H9 (cell line): ENCODE measurements at regions not wholly inside any gene's neighbourhood (a gene's known extent, or its start where the extent isn't known, plus 50 kb on each side); places are given as distances from the start of the nearest gene placed in this dataset.

Source experiments
- DNase-seq: peaks from one replicate; pipeline ENCODE4 v3.0.0-alpha.2; 2017
- H2AFZ ChIP-seq: one replicate; pipeline ENCODE4 v1.6.1; 2013; ENCODE audit warnings: mild to moderate bottlenecking, low read length, control low read depth, moderate library complexity
- H2AK5ac ChIP-seq: 2 replicates; pipeline ENCODE4 v1.6.1; 2013; ENCODE audit warnings: low read length, control low read depth, mixed read lengths; ENCODE audit not compliant: insufficient read length
- H2BK120ac ChIP-seq: one replicate; pipeline ENCODE4 v1.6.1; 2013; ENCODE audit warnings: low read depth, mild to moderate bottlenecking, low read length, control low read depth, inconsistent platforms; ENCODE audit not compliant: poor library complexity, severe bottlenecking
- H2BK12ac ChIP-seq: 2 replicates; pipeline ENCODE4 v1.6.1; 2013; ENCODE audit warnings: low read length, control low read depth, mixed read lengths, low read depth; ENCODE audit not compliant: insufficient read length
- H2BK15ac ChIP-seq: 2 replicates; pipeline ENCODE4 v1.6.1; 2013; ENCODE audit warnings: low read depth, low read length, control low read depth
- H2BK20ac ChIP-seq: one replicate; pipeline ENCODE4 v1.6.1; 2013; ENCODE audit warnings: low read depth, mild to moderate bottlenecking, low read length, control low read depth, inconsistent platforms; ENCODE audit not compliant: poor library complexity, severe bottlenecking
- H2BK5ac ChIP-seq: 2 replicates; pipeline ENCODE4 v1.6.1; 2013; ENCODE audit warnings: low read length, control low read depth, mixed read lengths; ENCODE audit not compliant: insufficient read length
- H3K14ac ChIP-seq: 2 replicates; pipeline ENCODE4 v1.6.1; 2013; ENCODE audit warnings: low read length, control low read depth; ENCODE audit not compliant: insufficient read depth
- H3K18ac ChIP-seq: 2 replicates; pipeline ENCODE4 v1.6.1; 2013; ENCODE audit warnings: low read depth, mild to moderate bottlenecking, mixed read lengths, low read length, control low read depth; ENCODE audit not compliant: insufficient read length
- H3K23ac ChIP-seq: 2 replicates; pipeline ENCODE4 v1.6.1; 2013; ENCODE audit warnings: low read length, control low read depth, mixed read lengths, low read depth; ENCODE audit not compliant: insufficient read length
- H3K23me2 ChIP-seq: 2 replicates; pipeline ENCODE4 v1.6.1; 2013; ENCODE audit warnings: low read depth, mild to moderate bottlenecking, mixed read lengths, low read length, control low read depth; ENCODE audit not compliant: insufficient read length, poor library complexity, severe bottlenecking
- H3K27ac ChIP-seq: 2 replicates; pipeline ENCODE4 v1.5.1; 2013; ENCODE audit warnings: low read length, control low read depth, mixed read lengths, low read depth; ENCODE audit not compliant: insufficient read length
- H3K27me3 ChIP-seq: 2 replicates; pipeline ENCODE4 v1.6.1; 2013; ENCODE audit warnings: low read length, control low read depth, inconsistent platforms; ENCODE audit not compliant: insufficient read depth
- H3K4ac ChIP-seq: 2 replicates; pipeline ENCODE4 v1.6.1; 2013; ENCODE audit warnings: low read depth, mild to moderate bottlenecking, control low read depth, inconsistent platforms, low read length, moderate library complexity
- H3K4me1 ChIP-seq: 2 replicates; pipeline ENCODE4 v1.6.1; 2013; ENCODE audit warnings: low read length, control low read depth, inconsistent platforms; ENCODE audit not compliant: insufficient read depth
- H3K4me2 ChIP-seq: 2 replicates; pipeline ENCODE4 v1.6.1; 2013; ENCODE audit warnings: low read length, control low read depth, mixed read lengths; ENCODE audit not compliant: insufficient read length, insufficient read depth
- H3K56ac ChIP-seq: 2 replicates; pipeline ENCODE4 v1.6.1; 2013; ENCODE audit warnings: low read depth, mild to moderate bottlenecking, mixed read lengths, low read length, control low read depth; ENCODE audit not compliant: insufficient read length
- H3K79me1 ChIP-seq: 2 replicates; pipeline ENCODE4 v1.6.1; 2013; ENCODE audit warnings: low read depth, mild to moderate bottlenecking, moderate library complexity, low read length, control low read depth, inconsistent platforms; ENCODE audit not compliant: insufficient read depth, poor library complexity, severe bottlenecking
- H3K79me2 ChIP-seq: 2 replicates; pipeline ENCODE4 v1.6.1; 2013; ENCODE audit warnings: low read length, control low read depth, inconsistent platforms; ENCODE audit not compliant: insufficient read depth
- H3K9ac ChIP-seq: 2 replicates; pipeline ENCODE4 v1.6.1; 2013; ENCODE audit warnings: low read length, control low read depth, mixed read lengths; ENCODE audit not compliant: insufficient read length; ENCODE audit errors: extremely low read depth
- H3K9me3 ChIP-seq: one replicate; pipeline ENCODE4 v1.6.1; 2013; ENCODE audit warnings: low read depth, low read length, inconsistent platforms; ENCODE audit not compliant: control insufficient read depth
- H3T11ph ChIP-seq: one replicate; pipeline ENCODE4 v1.6.1; 2013; ENCODE audit warnings: mild to moderate bottlenecking, low read length, control low read depth, inconsistent platforms
- H4K20me1 ChIP-seq: one replicate; pipeline ENCODE4 v1.6.1; 2013; ENCODE audit not compliant: control insufficient read depth, insufficient read length, insufficient read depth
- H4K5ac ChIP-seq: 2 replicates; pipeline ENCODE4 v1.6.1; 2013; ENCODE audit warnings: low read depth, mild to moderate bottlenecking, mixed read lengths, low read length, control low read depth; ENCODE audit not compliant: insufficient read length
- H4K8ac ChIP-seq: replicated peaks from 2 replicates; pipeline ENCODE4 v1.6.1; 2013; ENCODE audit warnings: low read length, control low read depth, mixed read lengths, low read depth; ENCODE audit not compliant: insufficient read length
- H4K91ac ChIP-seq: 2 replicates; pipeline ENCODE4 v1.6.1; 2013; ENCODE audit warnings: low read depth, mild to moderate bottlenecking, moderate library complexity, mixed read lengths, low read length, control low read depth; ENCODE audit not compliant: insufficient read length
- H3K27ac Mint-ChIP-seq, 3 experiments: 2 replicates in 2 of 3; 3 replicates in 1 of 3; pipeline ENCODE4 v1.8.0; 2020 to 2021; ENCODE audit warnings: mixed read lengths in 3 of 3, mild to moderate bottlenecking in 1 of 3, moderate library complexity in 1 of 3
- H3K27me3 Mint-ChIP-seq: 2 replicates; pipeline ENCODE4 v1.8.0; 2021; ENCODE audit warnings: low read depth, mild to moderate bottlenecking, moderate library complexity, mixed read lengths
- H3K36me3 Mint-ChIP-seq, 3 experiments: 2 replicates in 2 of 3; 3 replicates in 1 of 3; pipeline ENCODE4 v1.8.0; 2020 to 2021; ENCODE audit warnings: low read depth in 3 of 3, mixed read lengths in 3 of 3; ENCODE audit not compliant: insufficient read depth in 1 of 3
- H3K4me1 Mint-ChIP-seq, 2 experiments: 2 replicates each; pipeline ENCODE4 v1.8.0; 2020; ENCODE audit warnings: mixed read lengths in 2 of 2
- H3K4me3 Mint-ChIP-seq, 2 experiments: 2 replicates in 1 of 2; 3 replicates in 1 of 2; pipeline ENCODE4 v1.8.0; 2020 to 2021; ENCODE audit warnings: mild to moderate bottlenecking in 2 of 2, mixed read lengths in 2 of 2, moderate library complexity in 1 of 2
- H3K9me3 Mint-ChIP-seq, 2 experiments: 2 replicates in 1 of 2; 3 replicates in 1 of 2; pipeline ENCODE4 v1.8.0; 2020; ENCODE audit warnings: mild to moderate bottlenecking in 2 of 2, mixed read lengths in 2 of 2, moderate library complexity in 1 of 2
- CTCF ChIP-seq: fragments of 200-600 bp; sonication (generic); conservative IDR thresholded peaks from 3 replicates; pipeline ENCODE4 v1.8.0; 2021; ENCODE audit warnings: antibody characterized with exemption, mild to moderate bottlenecking

GRCh38 chr3:70646635-70647034 is 334.2 kb upstream of the MDFIC2 start:
- no peaks in the 10 kb centered on the region; the same call in 1 of the 2 replicates for H3K27me3 Mint-ChIP-seq
- Histone ChIP-seq H3K18ac (no peak overlapping the region), H3K79me1 (no peaks in the 10 kb centered on the region), H2BK15ac (no peak overlapping the region), H3K23ac (no peak overlapping the region), H3K9me3 (no peaks in the 10 kb centered on the region), H3K27me3 (no peaks in the 10 kb centered on the region), H2AK5ac (no peak overlapping the region), H3K56ac (no peak overlapping the region), H2BK12ac (no peak overlapping the region), H3K27ac (no peak overlapping the region), H3T11ph (no peak overlapping the region), H4K5ac (no peak overlapping the region), H4K8ac (no peak overlapping the region), H3K14ac (no peak overlapping the region), H2BK5ac (no peak overlapping the region), H2BK120ac (no peak overlapping the region), H4K20me1 (no peaks in the 10 kb centered on the region), H3K4ac (no peak overlapping the region), H3K4me1 (no peaks in the 10 kb centered on the region), H3K23me2 (no peaks in the 10 kb centered on the region), H4K91ac (no peak overlapping the region), H3K9ac (no peak overlapping the region), H2AFZ (no peak overlapping the region), H2BK20ac (no peak overlapping the region), H3K79me2 (no peaks in the 10 kb centered on the region), H3K4me2 (no peak overlapping the region)
- no peak overlapping the region for H3K27ac Mint-ChIP-seq
- no peaks in the 10 kb centered on the region; a peak in 1 of 5 replicates for H3K9me3 Mint-ChIP-seq
- no peaks in the 10 kb centered on the region for H3K4me1 Mint-ChIP-seq
- H3K4me3 Mint-ChIP-seq: no peak overlapping the region
- no peak for TF ChIP-seq CTCF
- no peak for DNase-seq
- H3K36me3 Mint-ChIP-seq: no peaks in the 10 kb centered on the region; a peak in 1 of 7 replicates
